EH (cell line): ENCODE measurements at regions not wholly inside any gene's neighbourhood (a gene's known extent, or its start where the extent isn't known, plus 50 kb on each side); places are given as distances from the start of the nearest gene placed in this dataset.
"Not testable (repeated sequence)": the region's sequence is repeated elsewhere in the genome, so short reads cannot be mapped to it uniquely, and the experiment has no call there.

Experiments used
- DNase-seq: peaks from one replicate; pipeline ENCODE4 v3.0.0-alpha.2; 2015; ENCODE audit warnings: low read depth

GRCh38 chr13:69274231-69274630 lies 833.4 kb upstream of the ATXN8OS start:
- no peak for DNase-seq

DNA sequence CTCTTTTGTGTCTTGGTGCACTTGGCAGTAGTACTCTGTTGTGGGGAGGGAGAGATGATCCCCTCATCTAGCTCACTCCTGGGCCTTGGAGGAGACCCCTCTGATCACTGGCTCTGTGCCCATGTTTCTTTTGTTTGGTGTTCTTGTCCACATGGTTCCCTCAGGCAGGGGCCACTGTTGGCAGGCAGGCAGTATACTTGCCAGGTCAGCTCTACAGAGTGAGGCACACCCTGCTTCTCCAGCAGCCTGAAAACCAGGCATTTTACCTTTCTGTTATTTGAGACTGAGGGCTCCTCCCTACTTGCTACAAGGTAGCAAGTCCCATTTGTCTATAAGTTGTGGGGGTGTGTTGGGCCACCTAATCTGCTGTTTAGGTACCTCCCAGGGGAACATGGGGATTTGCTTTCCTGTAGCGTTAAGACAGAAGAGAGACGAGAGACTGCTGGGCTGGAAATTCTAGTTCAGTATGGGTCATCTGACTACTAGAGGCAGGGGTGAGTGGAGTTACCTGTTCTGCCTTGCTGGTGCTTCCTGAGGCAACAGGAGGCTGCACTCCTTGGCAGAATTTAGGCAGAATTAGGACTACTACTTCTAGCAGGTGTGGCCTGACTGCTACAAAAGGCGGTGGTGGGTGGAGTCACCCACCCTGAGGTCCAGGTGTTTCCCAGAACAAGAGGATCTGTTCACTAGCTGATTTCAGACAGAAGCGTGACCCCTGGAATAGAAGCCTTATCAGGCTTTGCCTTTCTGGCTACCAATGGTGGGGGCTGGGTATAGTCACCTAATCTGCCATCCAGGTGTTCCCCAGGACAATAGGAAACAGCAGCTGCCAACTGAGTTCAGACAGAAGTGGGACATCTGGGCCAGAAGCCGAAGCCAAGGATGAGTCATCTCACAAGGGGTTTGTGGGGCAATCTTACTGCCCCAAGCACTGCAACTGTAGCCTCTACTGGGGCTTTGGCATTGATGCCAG lies 843.0 kb upstream of the ATXN8OS start:
- DNase-seq: no peak

- DNase-seq: no peak
These were observed 864.3 kb upstream of the ATXN8OS start for GRCh38 chr13:69243366-69243765.

DNA sequence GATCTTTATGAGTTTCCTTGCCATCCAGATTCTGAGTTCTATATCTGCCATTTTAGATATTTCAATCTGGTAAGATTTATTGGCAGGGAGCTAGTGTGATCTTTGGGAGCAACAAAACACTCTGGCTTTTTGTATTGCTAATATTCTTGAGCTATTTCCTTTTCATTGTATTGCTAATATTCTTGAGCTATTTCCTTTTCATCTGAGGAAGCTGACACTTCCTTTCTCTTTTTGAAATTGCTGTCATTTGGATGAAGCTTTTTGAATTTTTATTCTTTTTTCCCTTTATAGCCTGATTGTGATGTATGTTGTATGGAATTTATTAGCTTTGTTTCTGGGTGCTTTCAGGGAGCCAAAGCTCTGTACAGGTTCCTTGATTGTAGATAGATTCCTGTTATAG lies 873.5 kb upstream of the ATXN8OS start:
- DNase-seq: no peak

GRCh38 chr13:69226427-69226826 lies 881.2 kb upstream of the ATXN8OS start:
- no peak for DNase-seq

DNA sequence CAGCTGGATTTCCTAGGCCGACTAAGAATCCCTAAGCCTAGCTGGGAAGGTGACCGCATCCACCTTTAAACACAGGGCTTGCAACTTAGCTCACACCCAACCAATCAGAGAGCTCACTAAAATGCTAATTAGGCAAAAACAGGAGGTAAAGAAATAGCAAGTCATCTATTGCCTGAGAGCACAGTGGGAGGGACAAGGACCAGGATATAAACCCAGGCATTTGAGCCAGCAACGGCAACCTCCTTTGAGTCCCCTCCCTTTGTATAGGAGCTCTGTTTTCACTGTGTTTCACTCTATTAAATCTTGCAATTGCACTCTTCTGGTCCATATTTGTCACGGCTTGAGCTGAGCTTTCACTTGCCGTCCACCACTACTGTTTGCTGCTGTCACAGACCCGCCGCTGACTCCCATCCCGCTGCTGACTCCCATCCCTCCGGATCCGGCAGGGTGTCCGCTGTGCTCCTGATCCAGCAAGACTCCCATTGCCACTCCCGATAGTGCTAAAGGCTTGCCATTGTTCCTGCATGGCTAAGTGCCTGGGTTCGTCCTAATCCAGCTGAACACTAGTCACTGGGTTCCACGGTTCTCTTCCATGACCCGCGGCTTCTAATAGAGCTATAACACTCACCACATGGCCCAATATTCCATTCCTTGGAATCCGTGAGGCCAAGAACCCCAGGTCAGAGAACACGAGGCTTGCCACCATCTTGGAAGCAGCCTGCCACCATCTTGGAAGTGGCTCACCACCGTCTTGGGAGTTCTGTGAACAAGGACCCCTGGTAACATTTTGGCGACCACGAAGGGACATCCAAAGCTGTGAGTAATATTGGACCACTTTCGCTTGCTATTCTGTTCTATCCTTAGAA lies 885.8 kb upstream of the ATXN8OS start:
- not testable (repeated sequence) for DNase-seq

- DNase-seq: no peak
These were observed 894.2 kb upstream of the ATXN8OS start for GRCh38 chr13:69213396-69213795.

GRCh38 chr13:69204620-69205019 lies 903.0 kb upstream of the ATXN8OS start:
- no peak for DNase-seq

- no peak for DNase-seq
These were observed 904.6 kb upstream of the ATXN8OS start for GRCh38 chr13:69202996-69203395.

GRCh38 chr13:69199664-69200063 lies 908.0 kb upstream of the ATXN8OS start:
- no peak for DNase-seq

DNA sequence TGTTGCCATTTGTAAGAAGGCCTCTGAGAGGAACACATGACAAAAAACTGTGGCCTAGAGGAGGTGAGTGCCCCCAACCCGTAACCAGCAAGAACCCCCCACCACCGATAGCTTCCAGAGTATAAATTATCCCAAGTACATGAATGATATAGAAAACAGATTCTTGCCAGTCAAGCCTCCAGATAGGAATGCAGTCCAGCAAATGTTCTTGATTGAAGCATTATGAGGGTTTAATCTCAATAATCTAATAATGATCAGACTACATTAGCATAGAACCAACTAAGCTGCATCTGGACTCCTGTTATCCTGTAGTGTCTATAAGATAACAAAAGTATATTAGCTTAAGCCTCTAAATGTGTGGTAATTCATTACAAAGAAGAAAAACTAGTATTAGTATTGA lies 908.9 kb upstream of the ATXN8OS start:
- no peak for DNase-seq

DNA sequence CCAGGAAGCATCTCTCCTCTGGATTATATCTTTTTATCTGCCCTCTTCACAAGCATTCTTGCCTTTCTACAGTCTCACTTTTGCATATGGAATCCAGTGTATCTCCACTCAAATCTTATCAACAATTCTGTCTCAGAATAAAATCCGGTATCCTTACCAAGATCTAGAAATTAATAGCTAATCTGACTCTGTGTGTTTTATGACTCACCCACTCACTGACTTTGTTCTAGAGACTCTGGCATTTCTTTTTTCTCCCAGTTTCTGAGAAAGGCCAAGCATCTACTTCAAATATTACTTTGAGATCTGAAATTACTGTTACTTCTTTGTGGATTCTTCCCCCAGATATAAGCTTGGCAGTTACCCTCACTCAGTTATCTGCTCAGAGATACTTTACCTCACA lies 913.5 kb upstream of the ATXN8OS start:
- no peak for DNase-seq

GRCh38 chr13:69180034-69180433 lies 927.6 kb upstream of the ATXN8OS start:
- DNase-seq: no peak

GRCh38 chr13:69178000-69178399 lies 929.6 kb upstream of the ATXN8OS start:
- no peak for DNase-seq

DNA sequence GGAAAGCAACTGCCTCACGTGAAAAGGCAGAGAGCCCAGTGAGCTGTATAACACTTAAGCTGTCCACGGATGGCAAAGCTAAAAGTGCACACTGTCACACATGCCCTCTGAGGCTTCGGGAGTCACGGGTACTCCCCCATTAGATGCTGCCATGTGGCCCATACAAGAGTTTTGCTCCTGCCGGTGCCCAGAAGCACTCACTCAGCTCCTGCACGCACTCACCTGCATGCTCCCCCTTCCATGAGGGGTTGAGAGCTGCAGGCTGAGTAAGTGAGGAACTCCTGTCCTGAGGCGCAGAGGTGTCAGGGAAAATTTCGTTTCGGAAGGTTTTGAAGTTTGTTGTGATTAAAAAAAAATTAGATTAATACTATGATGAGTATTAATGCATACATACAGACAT lies 939.2 kb upstream of the ATXN8OS start:
- DNase-seq: no peak

DNA sequence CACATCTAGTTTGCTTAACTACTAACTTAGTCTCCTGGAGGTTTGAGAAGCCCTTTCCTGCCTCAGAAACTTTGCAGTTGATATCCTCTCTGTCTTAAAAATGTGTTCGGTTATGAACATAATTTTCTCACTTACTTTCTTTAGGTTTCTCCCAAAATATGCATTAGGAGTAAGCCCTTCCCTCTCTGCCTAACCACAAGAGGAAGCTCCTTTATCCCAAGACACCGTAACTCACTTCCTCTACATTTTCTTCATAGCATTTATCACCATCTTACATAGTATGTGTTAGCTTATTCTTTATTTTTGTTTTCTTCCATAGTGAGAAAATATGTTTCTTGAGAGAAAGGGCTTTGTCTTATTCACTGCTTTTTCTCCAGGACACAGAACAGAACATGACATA lies 952.5 kb upstream of the ATXN8OS start:
- no peak for DNase-seq

DNA sequence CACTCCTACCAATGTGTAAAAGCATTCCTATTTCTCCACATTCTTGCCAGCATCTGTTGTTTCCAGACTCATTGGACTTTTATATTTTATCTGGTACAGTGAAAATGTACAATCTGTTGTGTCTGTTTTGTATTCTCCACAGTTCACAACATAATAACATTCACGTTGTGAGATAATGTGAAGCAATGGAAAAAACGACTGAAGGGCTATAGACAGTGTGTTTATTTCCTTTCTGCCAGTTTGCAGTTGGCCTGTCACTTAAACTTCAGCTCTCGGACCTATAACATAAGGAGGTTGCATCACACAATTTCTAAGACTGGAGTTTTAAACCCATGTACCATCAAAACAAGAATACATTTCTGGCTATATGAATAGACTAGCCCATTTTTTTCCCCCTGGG lies 965.5 kb upstream of the ATXN8OS start:
- no peak for DNase-seq

DNA sequence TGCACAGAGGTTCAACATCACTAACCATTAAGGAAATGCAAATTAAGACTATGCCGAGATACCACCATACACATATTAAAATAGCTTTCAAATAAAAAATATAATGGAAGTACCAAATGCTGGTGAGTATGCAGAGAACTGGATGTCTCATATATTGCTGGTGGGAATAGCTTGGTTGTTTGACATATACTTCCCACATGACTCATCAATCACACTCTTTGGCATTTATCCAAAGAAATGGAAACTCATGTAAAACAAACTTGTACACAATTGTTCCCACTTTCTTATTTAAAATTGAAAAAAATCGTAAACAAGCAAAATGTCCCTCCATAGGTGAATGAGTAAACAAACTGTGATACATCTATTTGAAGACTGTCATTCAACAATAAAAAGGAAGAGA lies 982.6 kb upstream of the ATXN8OS start:
- DNase-seq: no peak

GRCh38 chr13:69109891-69110525 lies 997.6 kb upstream of the ATXN8OS start:
- DNase-seq: no peak

- no peak for DNase-seq
These were observed 999.1 kb upstream of the ATXN8OS start for GRCh38 chr13:69108486-69108885.

DNA sequence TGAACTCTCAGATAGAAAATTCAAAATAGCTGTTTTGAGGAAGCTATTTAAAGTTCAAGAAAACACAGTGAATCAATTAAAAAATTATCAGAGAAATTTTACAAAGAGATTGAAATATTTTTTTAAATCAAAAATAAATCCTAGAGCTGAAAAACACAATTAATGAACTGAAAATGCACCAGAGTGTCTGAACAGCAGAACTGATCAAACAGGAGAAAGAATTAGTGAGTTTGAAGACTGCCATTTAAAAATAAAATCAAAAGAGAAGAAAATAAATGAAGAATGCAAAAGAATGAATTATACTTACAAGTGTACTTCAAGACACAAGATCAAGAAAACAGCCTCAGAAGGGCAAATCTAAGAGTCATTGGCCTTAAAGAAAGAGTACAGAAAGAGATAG lies 1000.2 kb upstream of the ATXN8OS start:
- DNase-seq: no peak

DNA sequence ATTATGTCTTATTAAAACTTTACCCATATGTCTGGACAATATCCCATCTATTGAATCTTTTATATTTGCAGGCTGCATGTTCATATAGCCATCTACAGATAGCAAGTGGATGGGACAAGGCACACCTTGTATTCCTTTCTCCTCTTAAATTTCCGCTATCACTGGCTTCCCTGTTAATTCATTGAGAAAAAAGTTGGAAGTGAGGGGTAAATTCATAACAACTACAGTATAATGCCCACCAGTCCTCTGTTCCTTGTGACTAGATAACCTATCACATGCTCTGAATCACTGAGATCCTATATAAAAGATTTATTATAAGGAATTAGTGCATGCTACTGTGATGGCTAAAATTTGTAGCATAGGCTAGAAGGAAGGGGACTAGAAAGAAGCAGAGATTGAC lies 1005.8 kb upstream of the ATXN8OS start:
- no peak for DNase-seq

GRCh38 chr13:69094485-69094884 lies 1013.1 kb upstream of the ATXN8OS start:
- no peak for DNase-seq
